GM12892 (cell line): ENCODE measurements at regions not wholly inside any gene's neighbourhood (a gene's known extent, or its start where the extent isn't known, plus 50 kb on each side); places are given as distances from the start of the nearest gene placed in this dataset.

Source experiments
- POLR2A ChIP-seq: IDR thresholded peaks from 2 replicates; pipeline ENCODE4 v1.6.1; 2011; ENCODE audit warnings: low read depth, low read length, control low read depth
- POLR2AphosphoS5 ChIP-seq: IDR thresholded peaks from 2 replicates; pipeline ENCODE4 v1.6.1; 2011; ENCODE audit warnings: low read depth, low read length, control low read depth

- no peak for TF ChIP-seq POLR2A
- TF ChIP-seq POLR2AphosphoS5: no peak
These were observed 65.2 kb downstream of the EDN1 start for GRCh38 chr6:12355354-12355753.
